HG02678 (cell line): ENCODE measurements at regions not wholly inside any gene's neighbourhood (a gene's known extent, or its start where the extent isn't known, plus 50 kb on each side); places are given as distances from the start of the nearest gene placed in this dataset.

Source experiments
- ATAC-seq: cut with Tn5 transposase; IDR thresholded peaks from one replicate; pipeline ENCODE4 v1.9.1; 2021; ENCODE audit warnings: mild to moderate bottlenecking, moderate library complexity; ENCODE audit not compliant: unreplicated experiment

GRCh38 chr13:22082030-22082429, 411.2 kb downstream of the FGF9 start:
- no peak for ATAC-seq

GRCh38 chr13:22082437-22083100, 411.7 kb downstream of the FGF9 start:
- no peak for ATAC-seq

GRCh38 chr13:22085001-22085400, 414.1 kb downstream of the FGF9 start:
- no peak for ATAC-seq

- ATAC-seq = no peak
Measured at GRCh38 chr13:22086597-22087330, 415.9 kb downstream of the FGF9 start.

GRCh38 chr13:22090106-22090505, 419.2 kb downstream of the FGF9 start:
- no peak for ATAC-seq

- no peak for ATAC-seq
Measured at GRCh38 chr13:22091222-22091970, 420.5 kb downstream of the FGF9 start.

- no peak for ATAC-seq
Measured at GRCh38 chr13:22091971-22092300, 421.1 kb downstream of the FGF9 start.

GRCh38 chr13:22092791-22093560, 422.1 kb downstream of the FGF9 start:
- no peak for ATAC-seq

- ATAC-seq = no peak
Measured at GRCh38 chr13:22095794-22096193, 424.9 kb downstream of the FGF9 start.

GRCh38 chr13:22099585-22099984, 428.7 kb downstream of the FGF9 start:
- ATAC-seq = no peak

- no peak for ATAC-seq
Measured at GRCh38 chr13:22102271-22102670, 431.4 kb downstream of the FGF9 start.

- no peak for ATAC-seq
Measured at GRCh38 chr13:22103046-22104027, 432.5 kb downstream of the FGF9 start.

GRCh38 chr13:22106058-22106457, 435.2 kb downstream of the FGF9 start:
- ATAC-seq = no peak

- ATAC-seq = no peak
Measured at GRCh38 chr13:22107549-22107948, 436.7 kb downstream of the FGF9 start.

GRCh38 chr13:22108283-22108942, 437.5 kb downstream of the FGF9 start:
- ATAC-seq = no peak

GRCh38 chr13:22108979-22109378, 438.1 kb downstream of the FGF9 start:
- no peak for ATAC-seq

GRCh38 chr13:22110368-22110767, 439.5 kb downstream of the FGF9 start:
- ATAC-seq = no peak

GRCh38 chr13:22111152-22111783, 440.4 kb downstream of the FGF9 start:
- ATAC-seq = no peak

GRCh38 chr13:22111961-22112360, 441.1 kb downstream of the FGF9 start:
- no peak for ATAC-seq
